Esophagus muscularis mucosa (tissue), 4 donors: ENCODE measurements at regions not wholly inside any gene's neighbourhood (a gene's known extent, or its start where the extent isn't known, plus 50 kb on each side); places are given as distances from the start of the nearest gene placed in this dataset.

ENCODE experiments used
- DNase-seq: peaks from one replicate; pipeline ENCODE4 v3.0.0-alpha.2; 2017; ENCODE audit errors: extremely low spot score
- H3K27ac ChIP-seq, 4 donors: fragments of 200-600 bp; sonication (generic); replicated peaks in 1 of 4; 1 replicate in 3 of 4; 2 replicates in 1 of 4; pipeline ENCODE4 v1.5.1; 2016 to 2019; ENCODE audit warnings: mild to moderate bottlenecking in 1 of 4
- H3K27me3 ChIP-seq, 4 donors: fragments of 200-600 bp; sonication (generic); one replicate each; pipeline versions ENCODE4 v1.5.1 to v1.6.0; 2016 to 2019
- H3K36me3 ChIP-seq, 4 donors: fragments of 200-600 bp; sonication (generic); one replicate each; pipeline ENCODE4 v1.5.1; 2016 to 2019
- H3K4me1 ChIP-seq, 4 donors: fragments of 200-600 bp; sonication (generic); one replicate each; pipeline ENCODE4 v1.5.1; 2016 to 2019
- H3K4me3 ChIP-seq, 4 donors: fragments of 200-600 bp; sonication (generic); 1 replicate in 2 of 4; 2 replicates in 2 of 4; pipeline ENCODE4 v1.5.1; 2016 to 2019; ENCODE audit warnings: mild to moderate bottlenecking in 4 of 4, moderate library complexity in 1 of 4
- H3K9me3 ChIP-seq, 4 donors: fragments of 200-600 bp; sonication (generic); 1 replicate in 3 of 4; 2 replicates in 1 of 4; pipeline ENCODE4 v1.5.1; 2016 to 2019
- EP300 ChIP-seq: sonication (generic); formaldehyde crosslinking; IDR thresholded peaks from one replicate; pipeline ENCODE4 v1.6.1; 2017; ENCODE audit warnings: antibody characterized with exemption
- POLR2A ChIP-seq: fragments of 450-650 bp; IDR thresholded peaks from one replicate; pipeline ENCODE4 v1.6.1; 2017; ENCODE audit warnings: antibody characterized with exemption, moderate library complexity, mild to moderate bottlenecking, low read depth
- POLR2AphosphoS5 ChIP-seq, 2 donors: sonication (generic); formaldehyde crosslinking; IDR thresholded peaks; one replicate each; pipeline ENCODE4 v1.6.1; 2017; ENCODE audit warnings: antibody characterized with exemption in 2 of 2
- WGBS: methylation state at CpG from one replicate; pipeline ENCODE4 v1.1.5; 2018; 5-methylcytosine and 5-hydroxymethylcytosine counted together
- intact Hi-C: fragments of 100-400 bp; cut with DNase I; formaldehyde crosslinking; loops from one replicate; pipeline ENCODE4 v1.15.1; 2023
- TF ChIP-seq, protein P1 (sequence below), 3 experiments: fragments of 200-600 bp in 2 of 3; fragments of 450-650 bp in 1 of 3; sonication (generic) in 2 of 3; IDR thresholded peaks; one replicate each; pipeline ENCODE4 v1.5.1; 2017 to 2019; ENCODE audit warnings: antibody characterized with exemption in 3 of 3, mild to moderate bottlenecking in 2 of 3, moderate library complexity in 1 of 3

DNA sequence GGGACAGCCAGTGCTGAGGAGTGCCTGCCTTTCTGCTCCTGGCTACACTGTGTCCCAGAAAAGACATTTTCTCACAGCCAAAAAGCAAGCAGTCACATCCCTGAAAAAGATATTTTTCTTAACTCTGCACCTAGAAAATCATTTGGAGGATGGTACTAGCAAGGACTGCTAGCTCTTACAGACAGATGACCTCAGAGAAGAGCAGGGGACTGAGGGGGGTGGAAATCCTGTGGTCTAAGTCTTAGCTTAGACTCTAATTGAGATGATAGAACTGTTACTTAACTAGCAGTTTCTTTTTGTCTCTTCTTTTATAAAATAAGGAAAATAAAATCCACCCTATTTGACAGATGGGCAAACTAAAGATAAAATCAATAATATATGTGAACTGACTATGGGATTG is 152.8 kb downstream of the TMEM200A start:
- no peaks in the 10 kb centered on the region for H3K9me3 ChIP-seq
- intact Hi-C loops, result no loop called here
- no peak for DNase-seq
- no peaks in the 10 kb centered on the region for H3K27me3 ChIP-seq
- H3K27ac ChIP-seq, result no peak overlapping the region
- H3K4me3 ChIP-seq, result no peak overlapping the region
- TF ChIP-seq POLR2AphosphoS5 (IDR thresholded peaks at IDR 0.05) (no peak), POLR2A (no peak), EP300 (no peak)
- TF ChIP-seq, protein P1, sequence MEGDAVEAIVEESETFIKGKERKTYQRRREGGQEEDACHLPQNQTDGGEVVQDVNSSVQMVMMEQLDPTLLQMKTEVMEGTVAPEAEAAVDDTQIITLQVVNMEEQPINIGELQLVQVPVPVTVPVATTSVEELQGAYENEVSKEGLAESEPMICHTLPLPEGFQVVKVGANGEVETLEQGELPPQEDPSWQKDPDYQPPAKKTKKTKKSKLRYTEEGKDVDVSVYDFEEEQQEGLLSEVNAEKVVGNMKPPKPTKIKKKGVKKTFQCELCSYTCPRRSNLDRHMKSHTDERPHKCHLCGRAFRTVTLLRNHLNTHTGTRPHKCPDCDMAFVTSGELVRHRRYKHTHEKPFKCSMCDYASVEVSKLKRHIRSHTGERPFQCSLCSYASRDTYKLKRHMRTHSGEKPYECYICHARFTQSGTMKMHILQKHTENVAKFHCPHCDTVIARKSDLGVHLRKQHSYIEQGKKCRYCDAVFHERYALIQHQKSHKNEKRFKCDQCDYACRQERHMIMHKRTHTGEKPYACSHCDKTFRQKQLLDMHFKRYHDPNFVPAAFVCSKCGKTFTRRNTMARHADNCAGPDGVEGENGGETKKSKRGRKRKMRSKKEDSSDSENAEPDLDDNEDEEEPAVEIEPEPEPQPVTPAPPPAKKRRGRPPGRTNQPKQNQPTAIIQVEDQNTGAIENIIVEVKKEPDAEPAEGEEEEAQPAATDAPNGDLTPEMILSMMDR (IDR thresholded peaks at IDR 0.05), result no peak
- H3K4me1 ChIP-seq, result no peaks in the 10 kb centered on the region
- H3K36me3 ChIP-seq, result no peaks in the 10 kb centered on the region

DNA sequence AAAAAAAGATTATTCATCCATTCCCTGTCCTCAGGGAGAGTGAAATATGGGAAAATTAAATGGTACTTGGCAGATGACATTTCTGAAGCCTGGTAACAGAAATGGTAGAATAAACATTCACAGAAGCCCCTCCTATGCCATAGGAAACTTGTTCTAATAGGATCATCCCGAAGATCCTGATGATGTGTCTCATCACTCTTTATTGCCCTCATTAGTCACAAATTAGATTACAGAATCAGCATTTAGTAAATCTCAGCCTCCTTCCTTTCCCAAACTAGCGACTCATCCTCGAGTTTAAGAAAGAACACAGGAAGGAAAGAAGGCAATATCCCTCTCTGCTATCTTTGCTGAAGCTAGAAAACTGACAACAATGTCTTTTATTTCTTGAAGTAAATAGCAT is 154.4 kb downstream of the TMEM200A start:
- no peaks in the 10 kb centered on the region for H3K9me3 ChIP-seq
- no peak overlapping the region for H3K4me3 ChIP-seq
- H3K27me3 ChIP-seq, result no peaks in the 10 kb centered on the region
- intact Hi-C loops, result no loop called here
- no peaks in the 10 kb centered on the region for H3K4me1 ChIP-seq
- WGBS, result 67% methylated on average over 3 of the region's 3 CpGs
- no peak for DNase-seq
- no peak overlapping the region for H3K27ac ChIP-seq
- H3K36me3 ChIP-seq, result no peaks in the 10 kb centered on the region
- TF ChIP-seq POLR2AphosphoS5 (IDR thresholded peaks at IDR 0.05), result no peak
- TF ChIP-seq, protein P1 (IDR thresholded peaks at IDR 0.05), result no peak
- TF ChIP-seq EP300, result no peak
- no peak for TF ChIP-seq POLR2A

DNA sequence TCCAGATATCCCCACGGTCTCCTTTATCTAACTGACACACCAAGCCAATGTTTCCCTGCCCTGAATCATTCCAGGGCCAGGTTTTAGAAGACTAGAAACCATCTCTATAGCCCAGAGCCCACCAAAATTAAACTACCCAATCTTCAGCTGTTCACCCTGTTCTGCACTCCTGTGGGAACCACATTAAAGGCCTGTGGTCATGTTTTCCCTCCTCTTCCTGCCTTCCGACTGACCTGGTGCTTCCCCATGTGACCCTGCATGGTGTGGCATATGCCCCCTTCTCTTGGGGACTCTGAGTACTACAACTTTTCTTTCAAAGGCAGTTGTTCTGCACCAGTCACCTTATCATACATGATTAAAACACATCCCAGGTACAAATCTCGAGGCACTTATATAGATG is 155.0 kb downstream of the TMEM200A start:
- intact Hi-C loops, result no loop called here
- no peaks in the 10 kb centered on the region for H3K27me3 ChIP-seq
- peak; percentile 75 for DNase-seq
- H3K4me3 ChIP-seq, result no peak overlapping the region
- no peaks in the 10 kb centered on the region for H3K36me3 ChIP-seq
- no peaks in the 10 kb centered on the region for H3K9me3 ChIP-seq
- TF ChIP-seq, protein P1 (IDR thresholded peaks at IDR 0.05), result no peak
- no peak for TF ChIP-seq EP300
- no peak for TF ChIP-seq POLR2AphosphoS5 (IDR thresholded peaks at IDR 0.05)
- no peak for TF ChIP-seq POLR2A
- H3K27ac ChIP-seq, result no peak overlapping the region
- 81% methylated on average over 3 of the region's 3 CpGs for WGBS
- no peaks in the 10 kb centered on the region for H3K4me1 ChIP-seq

DNA sequence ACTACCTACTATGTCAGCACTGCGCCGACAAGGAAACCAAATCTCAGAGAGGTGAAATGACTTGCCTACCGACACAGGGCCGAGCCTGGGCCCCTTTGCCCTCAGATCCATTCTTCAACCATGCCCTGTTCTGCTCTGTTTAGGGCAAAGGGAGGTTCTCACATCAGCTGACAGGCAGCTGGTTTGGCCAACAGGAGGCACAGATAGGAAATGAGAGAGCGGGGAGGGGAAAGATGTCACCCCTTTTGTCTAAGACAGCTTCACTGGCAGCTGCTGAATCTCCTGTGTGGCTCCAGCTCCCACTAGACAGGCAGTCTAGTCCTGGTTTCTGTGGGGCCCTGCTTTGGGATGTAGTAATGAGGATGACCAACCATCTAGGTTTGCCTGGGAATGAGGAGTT is 158.7 kb downstream of the TMEM200A start:
- 95% methylated on average over 5 of the region's 5 CpGs for WGBS
- H3K9me3 ChIP-seq, result no peaks in the 10 kb centered on the region
- H3K36me3 ChIP-seq, result no peaks in the 10 kb centered on the region
- no peaks in the 10 kb centered on the region for H3K4me1 ChIP-seq
- intact Hi-C loops, result no loop called here
- H3K27me3 ChIP-seq, result no peaks in the 10 kb centered on the region
- TF ChIP-seq, protein P1 (IDR thresholded peaks at IDR 0.05), result no peak
- TF ChIP-seq POLR2A (no peak), POLR2AphosphoS5 (IDR thresholded peaks at IDR 0.05) (no peak), EP300 (no peak)
- no peak for DNase-seq
- no peak overlapping the region for H3K4me3 ChIP-seq
- no peak overlapping the region for H3K27ac ChIP-seq

DNA sequence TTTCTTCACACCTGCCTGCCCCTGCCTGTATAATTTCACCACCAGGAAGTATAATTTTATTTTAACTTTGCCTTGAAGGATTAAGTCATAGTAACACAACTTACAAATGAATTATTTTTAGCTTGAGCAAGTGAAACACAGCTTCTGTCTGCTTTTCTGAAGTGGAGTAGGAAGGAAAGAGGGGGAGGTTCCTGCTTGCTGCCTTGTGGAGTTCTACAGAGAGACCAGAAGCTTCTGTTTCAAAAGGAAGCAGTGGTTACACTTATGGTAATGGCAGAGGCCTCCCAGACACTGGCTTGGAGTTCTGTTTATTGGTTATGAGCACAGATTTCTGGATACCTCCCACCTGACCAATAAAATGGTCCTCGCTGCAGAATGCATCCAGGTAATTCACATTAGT is 159.6 kb downstream of the TMEM200A start:
- H3K27me3 ChIP-seq, result no peaks in the 10 kb centered on the region
- no peaks in the 10 kb centered on the region for H3K9me3 ChIP-seq
- no peak overlapping the region for H3K4me3 ChIP-seq
- DNase-seq, result no peak
- TF ChIP-seq POLR2A (no peak), EP300 (no peak), POLR2AphosphoS5 (IDR thresholded peaks at IDR 0.05) (no peak)
- TF ChIP-seq, protein P1 (IDR thresholded peaks at IDR 0.05), result no peak
- H3K27ac ChIP-seq, result no peak overlapping the region
- H3K36me3 ChIP-seq, result no peaks in the 10 kb centered on the region
- intact Hi-C loops, result no loop called here
- H3K4me1 ChIP-seq, result no peaks in the 10 kb centered on the region
- WGBS, result 83% methylated on average over 1 of the region's 1 CpG
